HEK293 (cell line): ENCODE measurements at regions not wholly inside any gene's neighbourhood (a gene's known extent, or its start where the extent isn't known, plus 50 kb on each side); places are given as distances from the start of the nearest gene placed in this dataset.

Experiments
- CTCF ChIA-PET: fragments of 350-600 bp; formaldehyde crosslinking; extraction: SDS; loops from one replicate; lab custom pipeline; 2021; ENCODE audit warnings: antibody characterized with exemption; lab: Yijun Ruan, JAX
- POLR2A ChIA-PET: fragments of 300-600 bp; formaldehyde crosslinking; extraction: SDS; loops from one replicate; lab custom pipeline; 2020; ENCODE audit warnings: antibody characterized with exemption, inconsistent platforms; lab: Yijun Ruan, JAX
- H3K27ac ChIP-seq: fragments of 200-500 bp; sonication (Bioruptor generic); 2 replicates; pipeline ENCODE4 v1.5.1; 2014; ENCODE audit warnings: low read depth, low read length, control low read depth, inconsistent platforms; ENCODE audit errors: extremely low read depth
- H3K36me3 ChIP-seq, 2 experiments: fragments of 200-500 bp in 1 of 2; sonication (Bioruptor generic) in 1 of 2; 1 replicate in 1 of 2; 2 replicates in 1 of 2; pipeline ENCODE4 v1.5.1; 2014 to 2017; ENCODE audit warnings: inconsistent platforms in 2 of 2, low read length in 2 of 2; ENCODE audit not compliant: control insufficient read depth in 2 of 2, insufficient read depth in 1 of 2
- H3K4me1 ChIP-seq: fragments of 200-500 bp; sonication (Bioruptor generic); 2 replicates; pipeline ENCODE4 v1.5.1; 2014; ENCODE audit warnings: mild to moderate bottlenecking, low read length, inconsistent platforms; ENCODE audit not compliant: control insufficient read depth, insufficient read depth
- H3K4me3 ChIP-seq: 2 replicates; pipeline ENCODE4 v1.5.1; 2011; ENCODE audit warnings: low read depth, mild to moderate bottlenecking, control low read depth, low read length, moderate library complexity
- H3K9me3 ChIP-seq: fragments of 200-500 bp; sonication (Bioruptor generic); 2 replicates; pipeline ENCODE4 v1.5.1; 2014; ENCODE audit warnings: low read depth, low read length, inconsistent platforms; ENCODE audit not compliant: control insufficient read depth, insufficient read depth
- HOXC10 ChIP-seq: sonication (generic); formaldehyde crosslinking; IDR thresholded peaks from 2 replicates; pipeline ENCODE4 v1.8.1; 2023; ENCODE audit warnings: mild to moderate bottlenecking, missing genetic modification reagents
- IKZF3 ChIP-seq: fragments of 450-650 bp; IDR thresholded peaks from 2 replicates; pipeline ENCODE4 v1.5.0; 2018; ENCODE audit warnings: missing biosample characterization, mild to moderate bottlenecking, missing genetic modification characterization, moderate library complexity
- KLF10 ChIP-seq: fragments of 450-650 bp; IDR thresholded peaks from 2 replicates; pipeline ENCODE4 v1.5.1; 2018; ENCODE audit warnings: missing biosample characterization, mild to moderate bottlenecking, missing genetic modification characterization
- KLF7 ChIP-seq: fragments of 450-650 bp; formaldehyde crosslinking; IDR thresholded peaks from 2 replicates; pipeline ENCODE4 v1.5.1; 2016; ENCODE audit warnings: missing biosample characterization, missing genetic modification characterization, borderline replicate concordance
- MEIS1 ChIP-seq: sonication (generic); formaldehyde crosslinking; IDR thresholded peaks from 2 replicates; pipeline ENCODE4 v1.8.1; 2022; ENCODE audit warnings: missing genetic modification reagents, mild to moderate bottlenecking, borderline replicate concordance
- PATZ1 ChIP-seq: fragments of 450-650 bp; formaldehyde crosslinking; IDR thresholded peaks from 2 replicates; pipeline ENCODE4 v1.5.1; 2016; ENCODE audit warnings: missing biosample characterization, missing genetic modification characterization
- REST ChIP-seq: fragments of 450-650 bp; formaldehyde crosslinking; IDR thresholded peaks from 2 replicates; pipeline ENCODE4 v1.5.1; 2016; ENCODE audit warnings: missing biosample characterization, missing genetic modification characterization
- SCRT1 ChIP-seq: fragments of 450-650 bp; formaldehyde crosslinking; IDR thresholded peaks from 2 replicates; pipeline ENCODE4 v1.5.1; 2016; ENCODE audit warnings: missing biosample characterization, missing genetic modification characterization, borderline replicate concordance
- ZNF114 ChIP-seq: fragments of 450-650 bp; formaldehyde crosslinking; IDR thresholded peaks from 2 replicates; pipeline ENCODE4 v1.5.0; 2017; ENCODE audit warnings: missing biosample characterization, missing genetic modification characterization
- ZNF2 ChIP-seq: fragments of 450-650 bp; formaldehyde crosslinking; IDR thresholded peaks from 2 replicates; pipeline ENCODE4 v1.5.1; 2016; ENCODE audit warnings: missing biosample characterization, missing genetic modification characterization
- ZNF223 ChIP-seq: fragments of 450-650 bp; formaldehyde crosslinking; IDR thresholded peaks from 2 replicates; pipeline ENCODE4 v1.5.1; 2016; ENCODE audit warnings: missing biosample characterization, missing genetic modification characterization
- ZNF23 ChIP-seq: fragments of 450-650 bp; formaldehyde crosslinking; IDR thresholded peaks from 2 replicates; pipeline ENCODE4 v1.5.1; 2016; ENCODE audit warnings: missing biosample characterization, missing genetic modification characterization, borderline replicate concordance
- ZNF391 ChIP-seq: fragments of 450-650 bp; formaldehyde crosslinking; IDR thresholded peaks from 2 replicates; pipeline ENCODE4 v1.5.1; 2016; ENCODE audit warnings: low read depth, missing biosample characterization, missing genetic modification characterization, borderline replicate concordance
- ZNF394 ChIP-seq: fragments of 450-650 bp; formaldehyde crosslinking; IDR thresholded peaks from 2 replicates; pipeline ENCODE4 v1.5.1; 2016; ENCODE audit warnings: missing biosample characterization, missing genetic modification characterization, mild to moderate bottlenecking, moderate library complexity, borderline replicate concordance
- ZNF398 ChIP-seq: fragments of 450-650 bp; formaldehyde crosslinking; IDR thresholded peaks from 2 replicates; pipeline ENCODE4 v1.5.1; 2017; ENCODE audit warnings: missing biosample characterization, missing genetic modification characterization
- ZNF416 ChIP-seq: fragments of 450-650 bp; formaldehyde crosslinking; IDR thresholded peaks from 2 replicates; pipeline ENCODE4 v1.5.1; 2016; ENCODE audit warnings: missing biosample characterization, missing genetic modification characterization
- ZNF423 ChIP-seq: fragments of 450-650 bp; formaldehyde crosslinking; IDR thresholded peaks from 2 replicates; pipeline ENCODE4 v1.5.1; 2016; ENCODE audit warnings: missing biosample characterization, missing genetic modification characterization
- ZNF488 ChIP-seq: fragments of 450-650 bp; formaldehyde crosslinking; IDR thresholded peaks from 2 replicates; pipeline ENCODE4 v1.5.1; 2016; ENCODE audit warnings: missing biosample characterization, missing genetic modification characterization
- ZNF514 ChIP-seq: fragments of 450-650 bp; formaldehyde crosslinking; IDR thresholded peaks from 2 replicates; pipeline ENCODE4 v1.5.1; 2016; ENCODE audit warnings: missing biosample characterization, missing genetic modification characterization
- ZNF561 ChIP-seq: fragments of 450-650 bp; IDR thresholded peaks from 2 replicates; pipeline ENCODE4 v1.5.1; 2018; ENCODE audit warnings: missing biosample characterization, missing genetic modification characterization, borderline replicate concordance
- ZNF658 ChIP-seq: fragments of 450-650 bp; formaldehyde crosslinking; IDR thresholded peaks from 2 replicates; pipeline ENCODE4; 2016; ENCODE audit warnings: missing biosample characterization, missing genetic modification characterization
- ZNF677 ChIP-seq: fragments of 450-650 bp; IDR thresholded peaks from 2 replicates; pipeline ENCODE4 v1.5.0; 2018; ENCODE audit warnings: missing biosample characterization, mild to moderate bottlenecking, missing genetic modification characterization, moderate library complexity
- ZNF692 ChIP-seq: fragments of 450-650 bp; formaldehyde crosslinking; IDR thresholded peaks from 2 replicates; pipeline ENCODE4 v1.5.1; 2016; ENCODE audit warnings: missing biosample characterization, missing genetic modification characterization
- ZNF843 ChIP-seq: fragments of 450-650 bp; formaldehyde crosslinking; IDR thresholded peaks from 2 replicates; pipeline ENCODE4 v1.5.1; 2016; ENCODE audit warnings: missing biosample characterization, missing genetic modification characterization

GRCh38 chr20:48358176-48359054, 469.4 kb downstream of the PREX1 start:
- TF ChIP-seq ZNF423 (tag by site-specific recombination) (no peak), ZNF514 (no peak), ZNF23 (tag by site-specific recombination) (no peak), ZNF394 (tag by site-specific recombination) (no peak), ZNF114 (tag by site-specific recombination) (no peak), ZNF658 (tag by site-specific recombination) (no peak), IKZF3 (no peak), HOXC10 (CRISPR knock-in tag) (no peak), REST (tag by site-specific recombination) (no peak), ZNF843 (tag by site-specific recombination) (no peak), KLF10 (tag by site-specific recombination) (no peak), KLF7 (tag by site-specific recombination) (no peak), ZNF223 (tag by site-specific recombination) (no peak), ZNF398 (tag by site-specific recombination) (no peak), ZNF2 (tag by site-specific recombination) (no peak), SCRT1 (tag by site-specific recombination) (no peak)
- no peak overlapping the region for H3K4me3 ChIP-seq
- POLR2A ChIA-PET = no interaction called here
- CTCF ChIA-PET = no interaction called here
- no peaks in the 10 kb centered on the region for H3K9me3 ChIP-seq
- H3K36me3 ChIP-seq = no peaks in the 10 kb centered on the region
- H3K4me1 ChIP-seq = no peaks in the 10 kb centered on the region
- no peak overlapping the region for H3K27ac ChIP-seq

- Histone ChIP-seq H3K4me1 (no peaks in the 10 kb centered on the region), H3K4me3 (no peak overlapping the region), H3K36me3 (no peaks in the 10 kb centered on the region), H3K27ac (no peak overlapping the region), H3K9me3 (no peaks in the 10 kb centered on the region)
- POLR2A ChIA-PET = no interaction called here
- CTCF ChIA-PET = no interaction called here
- TF ChIP-seq ZNF416 (tag by site-specific recombination) (no peak), ZNF692 (no peak), MEIS1 (CRISPR knock-in tag) (no peak), ZNF561 (tag by site-specific recombination) (no peak), PATZ1 (tag by site-specific recombination) (no peak), ZNF488 (tag by site-specific recombination) (no peak), ZNF391 (tag by site-specific recombination) (no peak), ZNF677 (tag by site-specific recombination) (no peak)
These were observed 470.1 kb downstream of the PREX1 start for GRCh38 chr20:48357714-48358113.
